Upper lobe of right lung (tissue), 1 donor: ENCODE measurements at regions not wholly inside any gene's neighbourhood (a gene's known extent, or its start where the extent isn't known, plus 50 kb on each side); places are given as distances from the start of the nearest gene placed in this dataset.

Source experiments
- ATAC-seq: fragments of 200-7000 bp; cut with Tn5 transposase; one replicate; pipeline ENCODE4 v1.9.1; 2020; ENCODE audit warnings: mild to moderate bottlenecking, moderate library complexity
- DNase-seq: peaks from one replicate; pipeline ENCODE4 v3.0.0-alpha.2; 2020
- H3K27ac ChIP-seq: fragments of 200-600 bp; one replicate; pipeline ENCODE4 v1.8.0; 2022
- H3K27me3 ChIP-seq: fragments of 200-600 bp; one replicate; pipeline ENCODE4 v1.8.0; 2022; ENCODE audit warnings: mild to moderate bottlenecking
- H3K36me3 ChIP-seq: fragments of 200-600 bp; one replicate; pipeline ENCODE4 v1.8.0; 2022
- H3K4me1 ChIP-seq: fragments of 200-600 bp; one replicate; pipeline ENCODE4 v1.8.0; 2022
- H3K4me3 ChIP-seq: fragments of 200-600 bp; one replicate; pipeline ENCODE4 v1.8.0; 2022; ENCODE audit warnings: mild to moderate bottlenecking
- H3K9me3 ChIP-seq: fragments of 200-600 bp; one replicate; pipeline ENCODE4 v1.8.0; 2022
- intact Hi-C: fragments of 100-400 bp; cut with DNase I; formaldehyde crosslinking; loops from one replicate; pipeline ENCODE4 v1.11.0; 2022
- TF ChIP-seq, protein P1 (sequence below): fragments of 200-600 bp; IDR thresholded peaks from one replicate; pipeline ENCODE4 v1.8.0; 2022; ENCODE audit warnings: antibody characterized with exemption
- donor health status: DM: no; HTN: yes; CAD: no; lungs with severe emphysema.

DNA sequence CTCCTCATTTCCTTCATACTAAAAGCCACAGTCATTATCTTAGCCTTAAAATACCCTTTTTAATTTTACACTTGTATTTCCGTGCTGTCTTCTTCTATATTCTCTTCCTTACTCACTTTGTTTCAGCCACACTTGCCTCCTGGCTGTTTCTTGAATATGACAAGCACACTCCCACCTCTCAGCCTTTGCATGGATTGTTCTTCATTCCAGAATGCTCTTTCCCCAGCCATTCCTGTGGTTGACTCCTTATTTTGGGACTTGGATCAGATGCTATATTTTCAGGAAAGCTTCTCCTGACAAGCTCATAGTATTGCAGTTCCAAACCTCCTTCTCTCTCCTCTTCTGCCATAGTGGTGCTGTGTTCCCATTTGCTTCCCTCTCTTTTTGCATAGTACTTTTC lies 291.3 kb downstream of the PDHA2 start:
- intact Hi-C loops = no loop called here
- no peak for DNase-seq

DNA sequence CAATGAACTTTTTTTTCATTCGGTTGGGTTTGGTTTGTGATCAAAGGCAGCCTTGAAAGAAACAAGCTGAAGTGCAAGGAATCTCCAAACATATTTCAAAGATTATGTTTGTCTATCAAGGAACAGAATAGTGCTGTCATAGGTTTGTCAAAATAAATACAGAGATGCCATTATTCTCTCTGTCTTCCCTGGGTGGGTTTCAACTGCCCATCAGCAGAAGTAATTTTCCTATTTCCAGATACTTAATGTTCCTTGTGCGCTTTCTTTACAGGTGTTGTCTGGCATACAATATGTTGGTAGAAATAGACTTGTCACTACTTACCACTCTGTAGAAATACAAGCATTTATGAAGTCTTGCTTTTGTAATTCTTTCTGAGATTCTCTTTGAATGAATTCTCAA lies 294.9 kb downstream of the PDHA2 start:
- intact Hi-C loops = no loop called here
- DNase-seq (no peak), ATAC-seq (no peak)
- H3K27me3 ChIP-seq = no peaks in the 10 kb centered on the region
- H3K36me3 ChIP-seq = no peaks in the 10 kb centered on the region
- no peaks in the 10 kb centered on the region for H3K9me3 ChIP-seq
- no peaks in the 10 kb centered on the region for H3K4me1 ChIP-seq
- H3K4me3 ChIP-seq = no peak overlapping the region
- TF ChIP-seq, protein P1, sequence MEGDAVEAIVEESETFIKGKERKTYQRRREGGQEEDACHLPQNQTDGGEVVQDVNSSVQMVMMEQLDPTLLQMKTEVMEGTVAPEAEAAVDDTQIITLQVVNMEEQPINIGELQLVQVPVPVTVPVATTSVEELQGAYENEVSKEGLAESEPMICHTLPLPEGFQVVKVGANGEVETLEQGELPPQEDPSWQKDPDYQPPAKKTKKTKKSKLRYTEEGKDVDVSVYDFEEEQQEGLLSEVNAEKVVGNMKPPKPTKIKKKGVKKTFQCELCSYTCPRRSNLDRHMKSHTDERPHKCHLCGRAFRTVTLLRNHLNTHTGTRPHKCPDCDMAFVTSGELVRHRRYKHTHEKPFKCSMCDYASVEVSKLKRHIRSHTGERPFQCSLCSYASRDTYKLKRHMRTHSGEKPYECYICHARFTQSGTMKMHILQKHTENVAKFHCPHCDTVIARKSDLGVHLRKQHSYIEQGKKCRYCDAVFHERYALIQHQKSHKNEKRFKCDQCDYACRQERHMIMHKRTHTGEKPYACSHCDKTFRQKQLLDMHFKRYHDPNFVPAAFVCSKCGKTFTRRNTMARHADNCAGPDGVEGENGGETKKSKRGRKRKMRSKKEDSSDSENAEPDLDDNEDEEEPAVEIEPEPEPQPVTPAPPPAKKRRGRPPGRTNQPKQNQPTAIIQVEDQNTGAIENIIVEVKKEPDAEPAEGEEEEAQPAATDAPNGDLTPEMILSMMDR = no peak
- H3K27ac ChIP-seq = no peak overlapping the region

More for the DNA sequence above, 291.3 kb downstream of the PDHA2 start:
- Histone ChIP-seq H3K36me3 (no peaks in the 10 kb centered on the region), H3K27me3 (no peaks in the 10 kb centered on the region), H3K4me1 (no peaks in the 10 kb centered on the region), H3K4me3 (no peak overlapping the region), H3K27ac (no peak overlapping the region), H3K9me3 (no peaks in the 10 kb centered on the region)
- TF ChIP-seq, protein P1 = no peak
- no peak for ATAC-seq

DNA sequence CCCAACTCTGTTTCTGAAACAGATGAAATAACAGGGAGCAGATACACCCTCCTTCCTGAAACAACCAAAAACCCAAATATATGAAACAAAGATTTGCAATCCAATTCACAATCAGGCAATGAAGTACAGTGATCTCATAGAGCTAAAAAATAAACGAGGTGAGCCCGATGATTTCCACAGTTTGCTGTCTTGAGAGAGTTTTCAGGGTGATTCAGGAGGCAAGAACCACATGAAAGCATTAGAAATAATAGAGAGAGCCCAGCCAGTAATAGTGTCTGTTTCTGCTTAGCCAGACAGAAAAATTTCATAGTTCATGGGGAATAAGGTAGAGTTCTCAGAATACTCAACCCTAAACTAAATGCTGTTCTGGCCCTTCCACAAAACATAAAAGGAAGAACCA lies 296.2 kb downstream of the PDHA2 start:
- no peaks in the 10 kb centered on the region for H3K27me3 ChIP-seq
- intact Hi-C loops = no loop called here

DNA sequence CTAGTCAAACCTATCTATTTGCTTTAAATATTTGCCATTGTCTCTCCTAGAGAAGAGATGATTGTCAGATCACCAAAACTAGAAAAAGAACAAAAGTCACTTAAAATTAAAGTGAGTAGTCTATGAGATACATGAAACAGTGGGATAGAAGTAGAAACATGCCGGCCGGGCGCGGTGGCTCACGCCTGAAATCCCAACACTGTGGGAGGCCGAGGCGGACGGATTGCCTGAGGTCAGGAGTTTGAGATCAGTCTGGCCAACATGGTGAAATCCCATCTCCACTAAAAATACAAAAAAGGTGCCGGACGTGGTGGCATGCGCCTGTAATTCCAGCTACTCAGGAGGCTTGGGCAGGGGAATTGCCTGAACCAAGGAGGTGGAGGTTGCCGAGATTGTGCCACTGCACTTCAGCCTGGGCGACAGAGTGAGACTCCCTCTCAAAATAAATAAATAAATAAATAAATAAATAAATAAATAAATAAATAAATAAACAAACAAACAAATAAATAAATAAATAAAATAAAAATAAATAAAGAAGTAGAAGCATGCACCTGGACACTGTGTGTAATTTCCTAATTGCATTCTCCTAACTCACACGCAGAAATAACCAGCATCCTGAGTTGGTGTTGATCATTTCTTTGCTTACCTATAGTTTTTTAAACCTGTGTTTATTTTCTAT lies 299.5 kb downstream of the PDHA2 start:
- H3K4me1 ChIP-seq = no peaks in the 10 kb centered on the region
- DNase-seq = no peak

More for the DNA sequence above, 296.2 kb downstream of the PDHA2 start:
- Histone ChIP-seq H3K9me3 (no peaks in the 10 kb centered on the region), H3K4me1 (no peaks in the 10 kb centered on the region), H3K4me3 (no peak overlapping the region), H3K36me3 (no peaks in the 10 kb centered on the region), H3K27ac (no peak overlapping the region)
- DNase-seq (no peak), ATAC-seq (no peak)
- TF ChIP-seq, protein P1 = no peak

DNA sequence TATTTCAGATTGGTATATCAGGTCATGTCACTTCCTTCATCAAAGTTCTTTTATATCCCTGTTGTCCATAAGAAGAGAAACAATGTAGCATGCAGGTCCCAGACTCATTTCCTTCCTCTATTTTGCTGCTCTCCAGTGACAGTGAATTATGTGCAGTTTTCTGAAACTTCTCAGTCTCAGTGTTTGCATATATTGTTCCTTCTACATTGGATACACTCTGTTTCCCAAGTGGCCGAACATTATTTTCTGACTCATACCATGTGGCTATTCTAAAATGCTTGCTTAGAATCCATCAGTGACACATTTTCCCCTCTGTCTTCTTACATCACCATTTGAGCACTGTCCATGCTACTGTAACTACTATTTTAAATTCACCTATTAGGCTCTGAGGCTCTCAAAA lies 305.7 kb downstream of the PDHA2 start:
- Histone ChIP-seq H3K9me3 (no peaks in the 10 kb centered on the region), H3K4me3 (no peak overlapping the region), H3K27ac (no peak overlapping the region), H3K4me1 (no peaks in the 10 kb centered on the region), H3K36me3 (no peaks in the 10 kb centered on the region), H3K27me3 (no peaks in the 10 kb centered on the region)
- intact Hi-C loops = no loop called here
- no peak for ATAC-seq
- TF ChIP-seq, protein P1 = no peak
- no peak for DNase-seq

More for the DNA sequence above, 299.5 kb downstream of the PDHA2 start:
- TF ChIP-seq, protein P1 = no peak
- ATAC-seq = no peak
- Histone ChIP-seq H3K9me3 (no peaks in the 10 kb centered on the region), H3K27ac (no peak overlapping the region), H3K27me3 (no peaks in the 10 kb centered on the region), H3K4me3 (no peak overlapping the region), H3K36me3 (no peaks in the 10 kb centered on the region)
- intact Hi-C loops = no loop called here

DNA sequence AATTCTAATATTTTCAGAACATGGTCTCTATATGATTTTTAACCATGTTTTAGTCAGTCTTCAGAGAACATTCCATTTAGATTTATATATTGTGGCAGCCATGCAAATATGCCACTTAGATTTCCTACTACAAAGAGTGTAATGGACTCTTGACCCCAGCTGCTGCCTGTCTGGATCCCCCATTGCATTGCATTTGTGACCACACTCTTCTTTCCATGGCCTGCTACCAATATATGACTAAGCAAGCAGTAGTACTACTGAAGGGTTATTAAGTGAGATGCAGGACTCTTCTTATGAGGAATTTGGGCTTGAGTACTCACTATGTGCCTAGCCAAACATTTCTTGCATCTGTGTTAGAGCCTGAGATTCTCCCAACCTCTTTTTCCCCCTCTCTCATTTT lies 306.8 kb downstream of the PDHA2 start:
- DNase-seq (no peak), ATAC-seq (no peak)
- no peaks in the 10 kb centered on the region for H3K4me1 ChIP-seq
- TF ChIP-seq, protein P1 = no peak
- intact Hi-C loops = no loop called here
- no peak overlapping the region for H3K27ac ChIP-seq
- no peaks in the 10 kb centered on the region for H3K36me3 ChIP-seq
- H3K4me3 ChIP-seq = no peak overlapping the region
- H3K27me3 ChIP-seq = no peaks in the 10 kb centered on the region
- no peaks in the 10 kb centered on the region for H3K9me3 ChIP-seq
